HCT116 (cell line): ENCODE measurements at regions not wholly inside any gene's neighbourhood (a gene's known extent, or its start where the extent isn't known, plus 50 kb on each side); places are given as distances from the start of the nearest gene placed in this dataset.

Source experiments
- ATAC-seq: fragments of 200-7000 bp; cut with Tn5 transposase; 2 replicates; pipeline ENCODE4 v1.9.1; 2020; ENCODE audit warnings: mild to moderate bottlenecking, moderate library complexity
- BruUV-seq: library from RNA; stranded (reverse); fragments of 400-500 nt; replicated peaks from 2 replicates; lab custom pipeline; 2021; lab: Mats Ljungman, UMichigan
- CTCF ChIA-PET: fragments of 300-600 bp; sonication (Branson Sonifier 250); formaldehyde crosslinking; loops from one replicate; lab custom pipeline; 2021; ENCODE audit warnings: antibody characterized with exemption; lab: Charles Lee
- POLR2A ChIA-PET: fragments of 300-600, 350-600 bp; sonication (Branson Sonifier 250); formaldehyde crosslinking; loops from one replicate; lab custom pipeline; 2021; ENCODE audit warnings: antibody characterized with exemption; lab: Charles Lee
- RAD21 ChIA-PET, 2 experiments: fragments of 300-600 bp; sonication (Branson Sonifier 250); formaldehyde crosslinking; loops; one replicate each; lab custom pipeline; 2023; ENCODE audit warnings: low total read pairs in 2 of 2; ENCODE audit not compliant: uncharacterized antibody in 2 of 2, unreplicated experiment in 2 of 2, low non-redundant PET in 1 of 2; lab: Charles Lee
- DNase-seq: peaks from one replicate; pipeline ENCODE4 v3.0.0-alpha.2; 2010; ENCODE audit warnings: low read depth, low spot score
- H2AFZ ChIP-seq: fragments of 200-600 bp; shearing (Covaris generic), sonication (generic); 2 replicates; pipeline ENCODE4 v1.6.1; 2017; ENCODE audit warnings: low read depth, mixed run types, mixed read lengths, antibody characterized with exemption, low read length; ENCODE audit not compliant: poor library complexity, severe bottlenecking
- H3K27ac ChIP-seq: 2 replicates; pipeline ENCODE4 v1.5.1; 2012; ENCODE audit warnings: low read depth, low read length
- H3K27me3 ChIP-seq: fragments of 200-600 bp; sonication (generic); 2 replicates; pipeline ENCODE4 v1.6.1; 2016; ENCODE audit warnings: mixed run types, low read length, mixed read lengths; ENCODE audit not compliant: insufficient read depth
- H3K36me3 ChIP-seq, 2 experiments: fragments of 200-500 bp in 1 of 2; fragments of 200-600 bp in 1 of 2; sonication (Bioruptor generic) in 1 of 2; sonication (generic) in 1 of 2; 2 replicates each; pipeline versions ENCODE4 v1.5.1 to v1.6.1; 2014 to 2016; ENCODE audit warnings: low read length in 2 of 2, inconsistent platforms in 1 of 2, mixed read lengths in 1 of 2, mixed run types in 1 of 2; ENCODE audit not compliant: insufficient read depth in 2 of 2, control insufficient read depth in 1 of 2
- H3K4me1 ChIP-seq, 2 experiments: fragments of 200-600 bp in 1 of 2; sonication (generic) in 1 of 2; 2 replicates each; pipeline versions ENCODE4 v1.5.1 to v1.6.1; 2012 to 2017; ENCODE audit warnings: low read length in 2 of 2, inconsistent platforms in 1 of 2, mild to moderate bottlenecking in 1 of 2, mixed read lengths in 1 of 2, mixed run types in 1 of 2, moderate library complexity in 1 of 2; ENCODE audit not compliant: insufficient read depth in 2 of 2, control insufficient read depth in 1 of 2
- H3K4me2 ChIP-seq: fragments of 200-600 bp; sonication (generic); 2 replicates; pipeline ENCODE4 v1.6.1; 2017; ENCODE audit warnings: mixed run types, low read length, mixed read lengths
- H3K4me3 ChIP-seq, 2 experiments: fragments of 200-600 bp in 1 of 2; sonication (generic) in 1 of 2; replicated peaks in 1 of 2; 2 replicates each; pipeline ENCODE4 v1.5.1; 2011 to 2016; ENCODE audit warnings: low read length in 2 of 2, control low read depth in 1 of 2, low read depth in 1 of 2, mild to moderate bottlenecking in 1 of 2, mixed read lengths in 1 of 2, mixed run types in 1 of 2
- H3K79me2 ChIP-seq: fragments of 200-600 bp; sonication (generic); 2 replicates; pipeline ENCODE4 v1.6.1; 2017; ENCODE audit warnings: mild to moderate bottlenecking, mixed run types, low read length, moderate library complexity, mixed read lengths; ENCODE audit not compliant: insufficient read depth
- H3K9ac ChIP-seq: fragments of 200-600 bp; sonication (generic); 2 replicates; pipeline ENCODE4 v1.6.1; 2016; ENCODE audit warnings: low read length, mixed read lengths
- H3K9me2 ChIP-seq: fragments of 200-600 bp; sonication (generic), shearing (Covaris generic); 2 replicates; pipeline ENCODE4 v1.6.1; 2017; ENCODE audit warnings: mixed run types, mild to moderate bottlenecking, moderate library complexity; ENCODE audit not compliant: insufficient read depth
- H3K9me3 ChIP-seq, 2 experiments: fragments of 200-500 bp in 1 of 2; fragments of 200-600 bp in 1 of 2; sonication (Bioruptor generic) in 1 of 2; sonication (generic) in 1 of 2; 2 replicates each; pipeline ENCODE4 v1.6.1; 2014 to 2017; ENCODE audit warnings: low read length in 2 of 2, mixed read lengths in 2 of 2, inconsistent platforms in 1 of 2, low read depth in 1 of 2, mild to moderate bottlenecking in 1 of 2, mixed run types in 1 of 2, moderate library complexity in 1 of 2; ENCODE audit not compliant: control insufficient read depth in 1 of 2, insufficient read depth in 1 of 2
- H4K20me1 ChIP-seq: fragments of 200-600 bp; sonication (generic), shearing (Covaris generic); 2 replicates; pipeline ENCODE4 v1.6.1; 2017; ENCODE audit warnings: mixed run types, mild to moderate bottlenecking, moderate library complexity; ENCODE audit not compliant: insufficient read depth
- FOSL1 ChIP-seq: IDR thresholded peaks from 2 replicates; pipeline ENCODE4 v1.6.1; 2012; ENCODE audit warnings: low read depth
- MAX ChIP-seq: IDR thresholded peaks from 2 replicates; pipeline ENCODE4 v1.6.1; 2012
- POLR2AphosphoS5 ChIP-seq: IDR thresholded peaks from 2 replicates; pipeline ENCODE4 v1.6.1; 2011; ENCODE audit warnings: mild to moderate bottlenecking, low read depth, low read length, moderate library complexity
- RAD21 ChIP-seq: IDR thresholded peaks from 2 replicates; pipeline ENCODE4 v1.6.1; 2012; ENCODE audit warnings: low read depth, mild to moderate bottlenecking
- TCF7L2 ChIP-seq: IDR thresholded peaks from 2 replicates; pipeline ENCODE4 v1.7.0; 2011; ENCODE audit warnings: borderline replicate concordance, inconsistent platforms; ENCODE audit not compliant: insufficient read depth, insufficient read length; ENCODE audit errors: extremely low read depth
- intact Hi-C: fragments of 100-400 bp; cut with micrococcal nuclease; formaldehyde crosslinking; loops from 2 replicates; pipeline ENCODE4 v1.10.0; 2022
- TF ChIP-seq, protein P1 (sequence below): IDR thresholded peaks from 2 replicates; pipeline ENCODE4 v1.6.1; 2011; ENCODE audit warnings: mild to moderate bottlenecking, low read length, moderate library complexity; ENCODE audit not compliant: insufficient replicate concordance; ENCODE audit errors: extremely low read depth

DNA sequence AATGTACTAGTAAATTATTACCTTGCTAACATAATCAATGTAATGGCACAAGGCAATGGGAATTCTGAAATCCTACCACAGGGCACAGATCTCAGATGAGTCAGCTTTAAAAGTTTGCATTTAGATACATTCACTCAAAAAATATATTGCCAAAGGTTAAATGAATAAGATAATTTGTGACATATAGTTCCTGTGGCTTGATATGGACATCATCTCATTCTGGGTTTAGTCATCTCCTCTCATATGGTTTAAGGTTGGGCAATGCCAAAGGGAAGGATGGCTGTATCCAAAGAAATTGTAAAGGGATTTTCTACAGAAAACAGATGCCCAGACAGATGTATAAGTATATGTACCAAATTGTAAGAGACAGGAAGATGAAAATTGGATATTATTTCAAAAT lies 1065.0 kb downstream of the LRFN5 start (continued):
- TF ChIP-seq, protein P1, sequence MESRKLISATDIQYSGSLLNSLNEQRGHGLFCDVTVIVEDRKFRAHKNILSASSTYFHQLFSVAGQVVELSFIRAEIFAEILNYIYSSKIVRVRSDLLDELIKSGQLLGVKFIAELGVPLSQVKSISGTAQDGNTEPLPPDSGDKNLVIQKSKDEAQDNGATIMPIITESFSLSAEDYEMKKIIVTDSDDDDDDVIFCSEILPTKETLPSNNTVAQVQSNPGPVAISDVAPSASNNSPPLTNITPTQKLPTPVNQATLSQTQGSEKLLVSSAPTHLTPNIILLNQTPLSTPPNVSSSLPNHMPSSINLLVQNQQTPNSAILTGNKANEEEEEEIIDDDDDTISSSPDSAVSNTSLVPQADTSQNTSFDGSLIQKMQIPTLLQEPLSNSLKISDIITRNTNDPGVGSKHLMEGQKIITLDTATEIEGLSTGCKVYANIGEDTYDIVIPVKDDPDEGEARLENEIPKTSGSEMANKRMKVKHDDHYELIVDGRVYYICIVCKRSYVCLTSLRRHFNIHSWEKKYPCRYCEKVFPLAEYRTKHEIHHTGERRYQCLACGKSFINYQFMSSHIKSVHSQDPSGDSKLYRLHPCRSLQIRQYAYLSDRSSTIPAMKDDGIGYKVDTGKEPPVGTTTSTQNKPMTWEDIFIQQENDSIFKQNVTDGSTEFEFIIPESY = no peak
- TF ChIP-seq POLR2AphosphoS5 = no peak

GRCh38 chr14:42665083-42665482 lies 1058.4 kb downstream of the LRFN5 start:
- POLR2A ChIA-PET = no interaction called here
- no peaks in the 10 kb centered on the region; a peak in 1 of 4 replicates for H3K9me3 ChIP-seq
- TF ChIP-seq TCF7L2 (no peak), FOSL1 (no peak), RAD21 (no peak), MAX (no peak), POLR2AphosphoS5 (no peak)
- TF ChIP-seq, protein P1 = no peak
- TF ChIP-seq, all 23 proteins: peak for 0
- ChIA-PET CTCF (no interaction called here), RAD21 (no interaction called here)
- Histone ChIP-seq H3K9ac (no peak overlapping the region), H4K20me1 (no peaks in the 10 kb centered on the region), H3K36me3 (no peaks in the 10 kb centered on the region), H3K4me1 (no peaks in the 10 kb centered on the region), H3K27ac (no peak overlapping the region), H3K4me2 (no peak overlapping the region), H2AFZ (no peak overlapping the region), H3K9me2 (no peaks in the 10 kb centered on the region), H3K27me3 (no peaks in the 10 kb centered on the region), H3K79me2 (no peaks in the 10 kb centered on the region), H3K4me3 (no peak overlapping the region)
- no TSS peak for BruUV-seq
- intact Hi-C loops = no loop called here
- no peak for DNase-seq
- no peak for ATAC-seq
